Upper lobe of right lung (tissue), 1 donor: ENCODE measurements at regions not wholly inside any gene's neighbourhood (a gene's known extent, or its start where the extent isn't known, plus 50 kb on each side); places are given as distances from the start of the nearest gene placed in this dataset.

ENCODE experiments used
- ATAC-seq: fragments of 200-7000 bp; cut with Tn5 transposase; one replicate; pipeline ENCODE4 v1.9.1; 2020; ENCODE audit warnings: mild to moderate bottlenecking, moderate library complexity
- DNase-seq: peaks from one replicate; pipeline ENCODE4 v3.0.0-alpha.2; 2020
- H3K27ac ChIP-seq: fragments of 200-600 bp; one replicate; pipeline ENCODE4 v1.8.0; 2022
- H3K27me3 ChIP-seq: fragments of 200-600 bp; one replicate; pipeline ENCODE4 v1.8.0; 2022; ENCODE audit warnings: mild to moderate bottlenecking
- H3K36me3 ChIP-seq: fragments of 200-600 bp; one replicate; pipeline ENCODE4 v1.8.0; 2022
- H3K4me1 ChIP-seq: fragments of 200-600 bp; one replicate; pipeline ENCODE4 v1.8.0; 2022
- H3K4me3 ChIP-seq: fragments of 200-600 bp; one replicate; pipeline ENCODE4 v1.8.0; 2022; ENCODE audit warnings: mild to moderate bottlenecking
- H3K9me3 ChIP-seq: fragments of 200-600 bp; one replicate; pipeline ENCODE4 v1.8.0; 2022
- CTCF ChIP-seq: fragments of 200-600 bp; IDR thresholded peaks from one replicate; pipeline ENCODE4 v1.8.0; 2022; ENCODE audit warnings: antibody characterized with exemption
- intact Hi-C: fragments of 100-400 bp; cut with DNase I; formaldehyde crosslinking; loops from one replicate; pipeline ENCODE4 v1.11.0; 2022
- donor health status: DM: no; HTN: yes; CAD: no; lungs with severe emphysema.

- Histone ChIP-seq H3K4me3 (no peak overlapping the region), H3K9me3 (no peaks in the 10 kb centered on the region), H3K27me3 (no peaks in the 10 kb centered on the region), H3K36me3 (no peaks in the 10 kb centered on the region), H3K27ac (no peak overlapping the region), H3K4me1 (no peaks in the 10 kb centered on the region)
- no peak for TF ChIP-seq CTCF
- ATAC-seq (no peak), DNase-seq (no peak)
- intact Hi-C loops: no loop called here
Measured at GRCh38 chr7:34245246-34245645, 339.9 kb downstream of the BMPER start.

- DNase-seq: no peak
- no peaks in the 10 kb centered on the region for H3K27me3 ChIP-seq
- intact Hi-C loops: no loop called here
- no peak overlapping the region for H3K27ac ChIP-seq
- H3K9me3 ChIP-seq: no peaks in the 10 kb centered on the region
- H3K4me3 ChIP-seq: no peak overlapping the region
- H3K4me1 ChIP-seq: no peaks in the 10 kb centered on the region
- H3K36me3 ChIP-seq: no peaks in the 10 kb centered on the region
- TF ChIP-seq CTCF: no peak
- no peak for ATAC-seq
Measured at GRCh38 chr7:34247468-34247867, 342.1 kb downstream of the BMPER start.

- no peaks in the 10 kb centered on the region for H3K9me3 ChIP-seq
- DNase-seq (no peak), ATAC-seq (no peak)
- no peak for TF ChIP-seq CTCF
- intact Hi-C loops: no loop called here
- H3K4me1 ChIP-seq: no peaks in the 10 kb centered on the region
- H3K27ac ChIP-seq: no peak overlapping the region
- H3K36me3 ChIP-seq: no peaks in the 10 kb centered on the region
- no peak overlapping the region for H3K4me3 ChIP-seq
- H3K27me3 ChIP-seq: no peaks in the 10 kb centered on the region
Measured at GRCh38 chr7:34249192-34249591, 343.9 kb downstream of the BMPER start.

GRCh38 chr7:34260279-34260678 is 354.9 kb downstream of the BMPER start:
- H3K4me1 ChIP-seq: no peaks in the 10 kb centered on the region
- no peak for TF ChIP-seq CTCF
- H3K9me3 ChIP-seq: no peaks in the 10 kb centered on the region
- H3K27me3 ChIP-seq: no peaks in the 10 kb centered on the region
- no peaks in the 10 kb centered on the region for H3K36me3 ChIP-seq
- ATAC-seq (peak; percentile 74), DNase-seq (no peak)
- intact Hi-C loops: no loop called here
- H3K27ac ChIP-seq: no peak overlapping the region
- no peak overlapping the region for H3K4me3 ChIP-seq

- Histone ChIP-seq H3K27me3 (no peaks in the 10 kb centered on the region), H3K9me3 (no peaks in the 10 kb centered on the region), H3K36me3 (no peaks in the 10 kb centered on the region), H3K27ac (no peak overlapping the region), H3K4me1 (no peaks in the 10 kb centered on the region), H3K4me3 (no peak overlapping the region)
- TF ChIP-seq CTCF: no peak
- intact Hi-C loops: no loop called here
- ATAC-seq: no peak
- DNase-seq: no peak
Measured at GRCh38 chr7:34263168-34263567, 357.8 kb downstream of the BMPER start.

GRCh38 chr7:34269084-34269483 is 363.7 kb downstream of the BMPER start:
- H3K4me1 ChIP-seq: no peaks in the 10 kb centered on the region
- H3K27me3 ChIP-seq: no peaks in the 10 kb centered on the region
- intact Hi-C loops: no loop called here
- ATAC-seq (no peak), DNase-seq (no peak)
- H3K36me3 ChIP-seq: no peaks in the 10 kb centered on the region
- H3K27ac ChIP-seq: no peak overlapping the region
- no peak overlapping the region for H3K4me3 ChIP-seq
- TF ChIP-seq CTCF: no peak
- no peaks in the 10 kb centered on the region for H3K9me3 ChIP-seq
